ENCODE measurements at regions not wholly inside any gene's neighbourhood (a gene's known extent, or its start where the extent isn't known, plus 50 kb on each side); places are given as distances from the start of the nearest gene placed in this dataset.
"Not testable (repeated sequence)": the region's sequence is repeated elsewhere in the genome, so short reads cannot be mapped to it uniquely, and the experiment has no call there.

GRCh38 chr12:9361879-9362326 lies 153.7 kb upstream of the PZP start:
- no peaks in the 10 kb centered on the region for H3K9me3 ChIP-seq (ENCODE audit: control insufficient read depth in 4 of 4, low read length in 3 of 4)
- no peak overlapping the region for H3K4me3 ChIP-seq (ENCODE audit: low read depth in 1 of 3, low read length in 3 of 3)
- 83% methylated on average over 12 of the region's 12 CpGs for WGBS
- no peaks in the 10 kb centered on the region for H3K27me3 ChIP-seq (ENCODE audit: control insufficient read depth in 4 of 4, insufficient read depth in 4 of 4, low read length in 3 of 4)
- no peak overlapping the region for H3K9ac ChIP-seq (ENCODE audit: low read depth in 1 of 2, low read length in 2 of 2)
- TF ChIP-seq FOXA2 (IDR thresholded peaks at IDR 0.05) = no peak
- TF ChIP-seq YY1 (IDR thresholded peaks at IDR 0.05) = no peak
- no peak for TF ChIP-seq JUND (IDR thresholded peaks at IDR 0.05)
- no peak for TF ChIP-seq SP1 (IDR thresholded peaks at IDR 0.05)
- TF ChIP-seq CTCF (IDR thresholded peaks at IDR 0.05; ENCODE audit: low read depth, low read length, missing input control) = no peak
- no peak for TF ChIP-seq NR2F2 (IDR thresholded peaks at IDR 0.05)
- TF ChIP-seq HNF4G (IDR thresholded peaks at IDR 0.05) = no peak
- TF ChIP-seq ATF3 (IDR thresholded peaks at IDR 0.05) = no peak
- H3K4me1 ChIP-seq (ENCODE audit: control insufficient read depth in 4 of 4, insufficient read depth in 4 of 4, low read length in 3 of 4) = no peaks in the 10 kb centered on the region
- peaks cover 0 to 1% (median 0%) of the 10 kb centered on the region in 4 donors for H3K36me3 ChIP-seq (ENCODE audit: control insufficient read depth in 4 of 4, insufficient read depth in 3 of 4, low read depth in 1 of 4, low read length in 3 of 4)
- no peak overlapping the region for H3K27ac ChIP-seq (ENCODE audit: low read depth in 1 of 2, low read length in 2 of 2)
- no peak for DNase-seq (ENCODE audit: low spot score)

GRCh38 chr12:9354009-9354754 lies 146.0 kb upstream of the PZP start:
- H3K9ac ChIP-seq (ENCODE audit: low read depth in 1 of 2, low read length in 2 of 2); H3K4me3 ChIP-seq (ENCODE audit: low read depth in 1 of 3, low read length in 3 of 3); DNase-seq (ENCODE audit: low spot score); H3K27ac ChIP-seq (ENCODE audit: low read depth in 1 of 2, low read length in 2 of 2); H3K4me1 ChIP-seq (ENCODE audit: control insufficient read depth in 4 of 4, insufficient read depth in 4 of 4, low read length in 3 of 4); H3K36me3 ChIP-seq (ENCODE audit: control insufficient read depth in 4 of 4, insufficient read depth in 3 of 4, low read depth in 1 of 4, low read length in 3 of 4); H3K27me3 ChIP-seq (ENCODE audit: control insufficient read depth in 4 of 4, insufficient read depth in 4 of 4, low read length in 3 of 4): not testable (repeated sequence)
- WGBS = 94% methylated on average over 4 of the region's 4 CpGs
- peaks cover 8 to 14% (median 12%) of the 10 kb centered on the region in 4 donors for H3K9me3 ChIP-seq (ENCODE audit: control insufficient read depth in 4 of 4, low read length in 3 of 4)

GRCh38 chr12:9351136-9351535 lies 142.9 kb upstream of the PZP start:
- no peaks in the 10 kb centered on the region for H3K36me3 ChIP-seq (ENCODE audit: control insufficient read depth in 4 of 4, insufficient read depth in 3 of 4, low read depth in 1 of 4, low read length in 3 of 4)
- peaks cover 8 to 14% (median 12%) of the 10 kb centered on the region in 4 donors for H3K9me3 ChIP-seq (ENCODE audit: control insufficient read depth in 4 of 4, low read length in 3 of 4)
- TF ChIP-seq HNF4A (conservative IDR thresholded peaks at IDR 0.05) (no peak), FOXA1 (IDR thresholded peaks at IDR 0.05) (no peak), YY1 (IDR thresholded peaks at IDR 0.05) (no peak)
- H3K4me3 ChIP-seq (ENCODE audit: low read depth in 1 of 3, low read length in 3 of 3) = no peak overlapping the region
- H3K27ac ChIP-seq (ENCODE audit: low read depth in 1 of 2, low read length in 2 of 2) = no peak overlapping the region
- no peaks in the 10 kb centered on the region for H3K27me3 ChIP-seq (ENCODE audit: control insufficient read depth in 4 of 4, insufficient read depth in 4 of 4, low read length in 3 of 4)
- DNase-seq (ENCODE audit: low spot score) = no peak
- WGBS = 97% methylated on average over 2 of the region's 2 CpGs
- no peaks in the 10 kb centered on the region for H3K4me1 ChIP-seq (ENCODE audit: control insufficient read depth in 4 of 4, insufficient read depth in 4 of 4, low read length in 3 of 4)
- no peak overlapping the region for H3K9ac ChIP-seq (ENCODE audit: low read depth in 1 of 2, low read length in 2 of 2)
